NOMO-1 treated with dmso at 0.1 percent for 144 hours (cell line): ENCODE measurements at regions not wholly inside any gene's neighbourhood (a gene's known extent, or its start where the extent isn't known, plus 50 kb on each side); places are given as distances from the start of the nearest gene placed in this dataset.

Experiments
- DNase-seq: peaks from one replicate; lab custom pipeline; 2025; ENCODE audit not compliant: unreplicated experiment; lab: John Stamatoyannopoulos, UW

- DNase-seq = no peak
Measured at GRCh38 chr2:188201639-188202038, 90.0 kb upstream of the GULP1 start.

- no peak for DNase-seq
Measured at GRCh38 chr2:188202777-188203176, 88.9 kb upstream of the GULP1 start.

- DNase-seq = no peak
Measured at GRCh38 chr2:188203776-188204175, 87.9 kb upstream of the GULP1 start.

- DNase-seq = no peak
Measured at GRCh38 chr2:188204824-188205223, 86.8 kb upstream of the GULP1 start.

GRCh38 chr2:188207554-188207953 is 84.1 kb upstream of the GULP1 start:
- no peak for DNase-seq

- DNase-seq = no peak
Measured at GRCh38 chr2:188209218-188209617, 82.5 kb upstream of the GULP1 start.

- no peak for DNase-seq
Measured at GRCh38 chr2:188217264-188217663, 74.4 kb upstream of the GULP1 start.

- DNase-seq = no peak
Measured at GRCh38 chr2:188219541-188219940, 72.1 kb upstream of the GULP1 start.

- DNase-seq = no peak
Measured at GRCh38 chr2:188220535-188220934, 71.1 kb upstream of the GULP1 start.

- no peak for DNase-seq
Measured at GRCh38 chr2:188227713-188228112, 64.0 kb upstream of the GULP1 start.

GRCh38 chr2:188235364-188235763 is 56.3 kb upstream of the GULP1 start:
- no peak for DNase-seq

GRCh38 chr2:188238386-188238785 is 53.3 kb upstream of the GULP1 start:
- DNase-seq = no peak
